GM21367 (cell line): ENCODE measurements at regions not wholly inside any gene's neighbourhood (a gene's known extent, or its start where the extent isn't known, plus 50 kb on each side); places are given as distances from the start of the nearest gene placed in this dataset.

Experiments used
- ATAC-seq: cut with Tn5 transposase; IDR thresholded peaks from one replicate; pipeline ENCODE4 v1.9.1; 2021; ENCODE audit not compliant: unreplicated experiment

GRCh38 chr15:81987628-81988027, 58.2 kb downstream of the MEX3B start:
- ATAC-seq: no peak

- no peak for ATAC-seq
These were observed 62.3 kb downstream of the MEX3B start for GRCh38 chr15:81983497-81983896.

- ATAC-seq: no peak
These were observed 63.0 kb downstream of the MEX3B start for GRCh38 chr15:81982808-81983207.

GRCh38 chr15:81981908-81982307, 63.9 kb downstream of the MEX3B start:
- ATAC-seq: no peak

DNA sequence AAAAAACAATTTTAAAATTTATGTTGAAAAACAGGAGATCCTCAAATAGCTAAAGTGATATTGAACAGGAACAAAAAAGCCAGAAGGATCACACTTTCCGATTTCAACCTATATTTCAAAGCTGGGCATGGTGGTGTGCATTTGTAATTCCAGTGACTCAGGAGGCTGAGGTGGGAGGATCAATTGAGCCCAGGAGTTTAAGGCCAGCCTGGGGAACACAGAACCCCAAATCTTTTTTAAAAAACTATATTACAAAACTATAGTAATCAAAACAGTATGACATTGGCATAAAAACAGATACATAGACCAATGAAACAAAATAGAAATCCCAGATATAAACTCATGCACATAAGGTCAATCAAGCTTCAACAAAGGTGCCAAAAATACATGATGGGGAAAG, 68.4 kb downstream of the MEX3B start:
- no peak for ATAC-seq

DNA sequence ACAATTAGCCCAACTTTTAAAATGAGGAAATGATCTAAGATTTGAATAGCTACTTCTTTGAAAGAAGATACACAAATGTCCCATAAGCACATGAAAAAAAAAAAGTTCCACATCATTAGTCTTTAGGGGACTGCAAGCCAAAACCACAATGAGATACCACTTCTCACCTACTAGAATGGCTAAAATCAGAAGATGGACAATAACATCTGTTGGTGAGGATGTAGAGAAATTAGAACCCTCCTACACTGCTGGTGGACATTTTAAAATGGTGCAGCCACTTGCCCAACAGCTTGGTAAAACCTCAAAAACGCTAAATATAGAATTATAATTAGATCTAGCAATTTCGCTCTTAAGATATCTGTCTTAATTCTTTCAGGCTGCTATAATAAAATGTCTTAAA, 77.1 kb downstream of the MEX3B start:
- no peak for ATAC-seq

GRCh38 chr15:81966631-81967030, 79.2 kb downstream of the MEX3B start:
- no peak for ATAC-seq

- ATAC-seq: no peak
These were observed 83.3 kb downstream of the MEX3B start for GRCh38 chr15:81962482-81962881.

DNA sequence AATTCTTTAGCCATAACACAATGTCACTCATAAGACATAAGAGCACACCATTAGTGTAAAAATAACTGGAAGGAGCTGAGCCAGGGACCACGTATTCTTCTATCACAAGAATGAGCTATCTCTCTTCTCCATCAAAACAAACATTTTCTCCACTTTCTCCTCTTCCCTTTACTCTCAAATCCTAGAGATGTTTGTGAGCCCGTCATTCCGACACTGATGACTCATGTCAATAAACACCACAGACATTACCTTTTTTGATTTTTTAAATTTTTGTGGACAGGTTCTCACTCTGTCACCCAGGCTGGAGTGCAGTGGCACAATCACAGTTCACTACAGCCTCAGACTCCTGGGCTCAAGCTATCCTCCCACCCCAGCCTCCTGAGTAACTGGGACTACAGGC, 86.6 kb downstream of the MEX3B start:
- ATAC-seq: no peak

DNA sequence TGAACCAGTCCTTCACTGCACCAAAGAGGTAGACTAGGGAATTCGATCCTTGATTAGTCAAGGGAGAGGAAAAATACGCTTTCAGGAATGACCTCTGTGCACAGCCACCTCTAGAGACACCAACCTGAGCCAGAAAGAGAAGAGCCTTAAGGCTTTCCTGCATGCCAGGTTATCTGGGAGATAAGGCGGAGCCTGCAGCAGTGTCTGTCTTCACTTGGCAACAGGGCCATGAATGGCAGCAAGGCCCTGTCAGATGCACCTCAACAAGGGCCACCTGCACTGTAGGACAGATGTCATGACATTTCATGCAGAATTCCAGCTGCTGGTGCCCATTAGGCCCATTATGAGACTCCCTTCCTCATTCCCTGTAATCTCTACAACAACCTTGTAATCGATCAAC, 88.1 kb downstream of the MEX3B start:
- no peak for ATAC-seq

GRCh38 chr15:81955382-81956062, 90.3 kb downstream of the MEX3B start:
- no peak for ATAC-seq

DNA sequence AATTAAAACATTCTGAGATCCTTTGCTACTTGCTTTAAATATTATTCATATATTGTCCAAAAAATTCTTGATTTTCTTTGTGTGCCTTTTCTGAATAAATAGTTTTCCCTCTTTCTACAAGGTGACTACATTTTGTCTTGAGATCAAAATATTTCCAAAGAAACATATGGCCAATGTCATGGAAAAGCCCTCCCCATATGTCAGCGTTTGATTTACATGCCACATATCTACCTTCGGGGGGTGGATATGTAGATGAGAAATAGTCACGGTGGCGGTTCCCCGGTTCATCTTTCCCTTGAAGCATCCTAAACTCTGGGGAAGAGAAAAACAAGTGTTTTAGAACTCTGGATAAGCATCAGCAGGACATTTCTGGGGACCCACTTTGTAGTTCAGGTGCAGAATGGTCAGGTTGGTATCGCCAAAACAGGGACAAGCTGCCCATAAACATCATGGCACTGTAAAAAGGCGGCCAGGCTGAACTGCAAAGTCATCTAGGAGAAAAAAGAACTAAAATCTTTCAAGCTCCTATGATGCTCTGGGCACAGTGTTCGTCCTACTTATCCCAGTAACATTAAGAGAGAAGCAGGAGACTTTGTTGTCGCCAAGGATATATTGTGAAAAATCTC, 91.5 kb downstream of the MEX3B start:
- no peak for ATAC-seq

- no peak for ATAC-seq
These were observed 94.9 kb downstream of the MEX3B start for GRCh38 chr15:81950841-81951414.

DNA sequence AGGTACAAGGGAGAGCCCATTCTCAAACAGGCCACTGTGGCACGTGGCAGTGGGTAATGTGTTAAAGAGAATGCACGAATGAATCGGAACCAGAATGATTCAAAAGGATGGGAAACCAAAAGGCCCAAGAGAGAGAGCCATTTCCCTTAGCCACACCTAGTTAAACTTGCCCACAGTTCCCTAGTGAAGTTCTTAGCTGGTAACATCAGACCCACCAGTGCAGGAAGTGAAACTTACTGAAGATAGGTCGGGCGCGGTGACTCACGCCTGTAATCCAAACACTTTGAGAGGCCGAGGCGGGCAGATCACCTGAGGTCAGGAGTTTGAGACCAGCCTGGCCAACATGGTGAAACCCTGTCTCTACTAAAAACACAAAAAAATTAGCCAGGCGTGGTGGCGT, 97.1 kb downstream of the MEX3B start:
- ATAC-seq: no peak

DNA sequence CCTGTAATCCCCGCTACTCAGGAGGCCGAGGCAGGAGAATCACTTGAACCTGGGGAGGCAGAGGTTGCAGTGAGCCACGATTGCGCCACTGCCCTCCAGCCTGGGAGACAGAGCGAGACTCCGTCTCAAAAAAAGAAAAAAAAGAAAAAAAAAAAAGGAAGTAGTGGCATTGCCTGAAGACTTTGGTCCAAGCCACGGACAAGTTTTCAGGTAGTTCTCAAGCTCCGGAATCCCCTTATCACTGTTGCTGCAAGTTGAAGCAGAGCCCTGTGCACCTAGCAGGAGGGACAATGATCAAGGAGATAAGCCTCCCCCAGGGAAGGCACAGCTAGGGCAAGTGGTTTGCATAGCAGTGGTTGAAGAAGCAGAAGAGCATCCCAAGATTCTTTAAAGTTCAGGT, 97.6 kb downstream of the MEX3B start:
- ATAC-seq: no peak

DNA sequence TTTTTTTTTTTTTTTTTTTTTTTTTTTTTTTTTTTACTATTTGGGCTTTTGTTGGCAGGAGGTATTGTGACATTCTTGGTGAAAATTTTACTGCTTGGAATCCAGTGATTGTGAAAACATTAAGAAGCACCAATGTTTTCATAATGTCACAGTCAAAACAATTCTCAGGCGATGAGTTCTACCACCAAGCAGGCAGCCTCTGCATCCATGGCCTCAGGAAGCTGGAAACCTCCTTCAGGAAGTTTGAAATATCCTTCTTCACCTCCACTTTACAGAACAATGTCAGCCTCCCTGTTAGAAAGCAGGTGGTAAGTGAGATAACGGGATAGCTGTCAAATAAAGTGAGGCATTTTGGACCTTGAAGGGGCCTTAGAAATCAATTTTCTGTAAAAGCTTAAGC, 98.3 kb downstream of the MEX3B start:
- ATAC-seq: no peak

DNA sequence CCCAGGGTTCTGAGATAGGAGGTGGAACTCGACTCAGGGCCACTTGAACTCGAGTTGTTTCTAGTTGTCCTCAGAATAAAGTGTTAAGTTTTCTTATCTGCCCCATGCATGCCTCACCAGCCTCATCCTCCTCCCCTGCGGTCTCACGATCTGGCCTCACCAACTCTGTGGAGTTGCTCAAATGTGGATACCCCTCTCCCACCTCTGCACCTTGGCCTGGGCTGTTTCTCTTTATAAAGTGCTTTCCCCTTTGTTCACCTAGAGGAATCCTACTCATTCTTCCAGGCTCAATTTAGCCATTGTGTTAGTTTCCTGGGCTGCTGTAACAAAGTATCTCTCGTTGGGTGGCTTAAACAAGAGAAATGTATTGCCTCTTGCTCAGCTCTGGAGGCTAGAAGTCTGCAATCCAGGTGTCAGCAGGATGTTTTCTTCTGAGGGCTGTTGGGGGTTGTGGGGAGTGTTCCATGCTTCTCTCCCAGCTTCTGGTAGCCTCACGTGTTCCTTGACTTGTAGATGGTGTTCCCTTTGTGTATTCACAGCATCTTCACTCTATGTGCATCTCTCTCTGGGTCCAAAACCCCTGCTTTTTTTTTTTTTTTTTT, 100.7 kb downstream of the MEX3B start:
- ATAC-seq: no peak

GRCh38 chr15:81942655-81943195, 103.1 kb downstream of the MEX3B start:
- ATAC-seq: no peak

DNA sequence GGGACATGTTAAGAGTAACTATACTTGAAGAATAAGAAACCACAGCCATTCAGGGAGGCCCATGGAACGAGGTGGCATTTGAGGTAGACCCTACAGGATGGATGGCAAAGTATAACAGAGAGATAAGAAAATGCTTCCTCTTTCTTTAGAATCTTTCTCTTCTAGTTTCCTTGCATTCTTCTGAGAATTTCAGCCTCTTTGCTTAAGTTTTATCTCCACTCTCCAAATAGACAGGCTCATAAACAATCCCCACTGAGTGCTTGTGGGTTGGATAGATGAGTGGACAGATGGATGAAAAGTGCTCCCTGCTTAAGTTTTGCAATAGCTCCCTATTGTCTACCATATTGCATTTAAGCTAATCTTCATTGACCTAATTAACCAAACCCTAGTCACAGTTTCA, 103.7 kb downstream of the MEX3B start:
- ATAC-seq: no peak

- ATAC-seq: no peak
These were observed 104.3 kb downstream of the MEX3B start for GRCh38 chr15:81941479-81941878.

DNA sequence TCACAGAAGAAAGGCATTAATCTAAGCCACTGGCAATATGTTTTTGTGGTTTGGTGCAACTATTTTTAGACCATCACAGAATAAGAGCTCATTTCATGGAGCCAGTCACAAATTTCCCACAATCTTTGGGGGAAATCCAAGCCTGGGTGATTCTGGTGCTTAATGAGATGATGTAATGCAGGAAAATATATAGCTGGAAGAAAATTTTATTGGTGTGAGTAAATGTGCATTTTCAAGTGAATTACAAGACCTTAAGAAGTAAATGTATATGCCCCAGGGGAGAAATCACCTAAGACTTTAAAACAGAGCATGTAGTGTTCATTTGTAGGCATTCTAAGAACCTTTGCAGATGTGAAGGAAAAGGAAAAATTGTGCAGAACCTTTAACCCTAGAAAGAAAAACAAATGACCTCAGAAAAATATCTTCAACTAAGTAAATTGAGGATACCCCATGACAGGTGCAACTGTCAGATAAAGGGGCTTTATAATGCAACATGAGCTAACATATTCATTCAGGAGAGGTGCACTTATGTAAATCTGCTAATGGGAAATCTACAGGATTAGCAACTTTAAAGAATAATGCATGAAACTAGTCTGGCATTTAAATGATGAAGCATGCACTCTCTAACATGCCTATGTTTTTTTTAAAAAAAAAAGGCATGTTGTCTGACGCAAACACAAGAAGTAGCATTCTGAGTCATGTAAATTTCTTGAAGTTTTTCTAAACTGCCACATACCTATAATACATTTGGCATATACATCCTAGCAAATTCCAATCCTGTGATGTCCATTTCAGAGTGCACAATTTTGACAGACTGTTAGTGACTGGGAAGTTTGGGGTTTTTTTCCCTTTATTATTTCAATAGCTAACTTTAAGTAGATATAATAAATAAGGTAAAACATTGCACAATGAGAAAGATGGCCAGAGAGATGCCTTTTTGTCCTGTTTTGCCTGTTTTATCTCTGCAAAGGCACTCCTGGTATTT, 105.1 kb downstream of the MEX3B start:
- ATAC-seq: no peak
